Lung microvascular endothelial cell (primary cell): ENCODE measurements at regions not wholly inside any gene's neighbourhood (a gene's known extent, or its start where the extent isn't known, plus 50 kb on each side); places are given as distances from the start of the nearest gene placed in this dataset.
"Not testable (repeated sequence)": the region's sequence is repeated elsewhere in the genome, so short reads cannot be mapped to it uniquely, and the experiment has no call there.

Source experiments
- DNase-seq, 2 donors: peaks; one replicate each; pipeline versions ENCODE4 v3.0.0 to v3.0.0-alpha.2; 2010; ENCODE audit warnings: low read depth in 2 of 2

DNA sequence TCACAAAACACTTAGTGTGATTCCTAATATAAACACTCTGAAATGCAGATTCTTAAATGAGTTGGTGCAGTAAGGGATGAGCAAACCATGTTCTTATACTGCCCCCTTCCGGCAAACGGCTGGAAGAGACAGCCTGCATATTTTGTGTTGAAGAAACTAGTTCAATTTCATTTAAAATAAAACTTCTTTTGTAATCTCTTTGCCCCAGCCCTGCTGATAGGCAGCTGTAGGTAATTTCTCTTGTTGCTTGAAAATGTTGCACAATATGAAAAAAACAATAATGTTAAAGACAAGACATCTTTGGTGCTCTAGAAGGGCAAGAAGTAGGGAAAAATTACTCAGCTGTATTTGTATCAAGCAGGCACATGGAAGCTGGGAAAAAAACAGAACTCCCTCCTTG, 89.7 kb upstream of the CCNG1 start:
- DNase-seq, result peak; percentile 71 to 74

DNA sequence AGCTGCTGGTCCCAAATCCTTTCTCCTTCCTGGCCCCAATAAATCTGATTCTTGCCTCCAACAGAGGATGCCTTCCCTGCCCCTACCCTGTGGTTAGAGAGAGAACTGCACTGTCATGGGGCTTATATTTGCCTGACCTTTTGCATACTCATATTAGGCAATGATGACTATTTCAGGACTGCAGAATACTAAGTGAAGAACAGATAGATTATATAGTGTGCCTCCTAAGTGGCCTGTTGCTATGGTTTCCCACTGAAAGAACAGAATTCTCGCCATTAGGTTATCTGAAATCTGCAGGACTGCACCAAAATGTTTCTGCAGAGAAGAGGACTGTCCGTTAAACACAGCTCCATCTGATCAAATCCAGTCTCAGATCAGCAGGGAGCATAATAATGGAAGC, 87.3 kb upstream of the CCNG1 start:
- DNase-seq, result no peak

DNA sequence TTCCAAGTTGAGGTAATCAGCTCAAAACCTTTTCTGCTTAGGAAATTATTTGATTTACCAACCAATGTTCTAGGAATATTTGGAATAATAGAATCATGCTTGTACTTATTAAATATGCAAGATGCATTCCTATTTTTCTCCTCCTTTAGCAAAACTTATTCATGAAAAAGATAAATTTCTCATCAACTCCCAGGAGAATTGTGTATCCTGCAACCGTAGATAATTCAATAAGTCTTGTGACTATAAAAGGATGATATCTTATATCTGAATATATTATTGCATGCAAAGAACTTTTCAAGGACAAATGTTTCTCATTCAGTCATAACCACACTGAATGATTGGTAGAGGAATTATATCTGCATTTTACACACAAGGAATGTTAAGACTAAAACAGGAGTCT, 84.9 kb upstream of the CCNG1 start:
- no peak for DNase-seq

DNA sequence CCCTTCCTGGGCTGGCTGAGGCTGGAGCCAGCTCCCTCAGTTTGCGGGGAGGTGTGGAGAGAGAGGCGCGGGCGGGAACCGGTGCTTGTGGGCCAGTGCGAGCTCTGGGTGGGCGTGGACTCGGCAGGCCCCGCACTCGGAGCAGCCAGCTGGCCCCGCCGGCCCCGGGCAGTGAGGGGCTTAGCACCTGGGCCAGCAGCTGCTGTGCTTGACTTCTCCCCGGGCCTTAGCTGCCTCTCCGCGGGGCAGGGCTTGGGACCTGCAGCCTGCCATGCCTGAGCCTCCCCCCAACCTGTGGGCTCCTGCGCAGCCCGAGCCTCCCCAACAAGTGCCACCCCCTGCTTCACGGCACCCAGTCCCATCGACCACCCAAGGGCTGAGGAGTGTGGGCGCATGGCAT, 81.6 kb upstream of the CCNG1 start:
- not testable (repeated sequence) for DNase-seq

GRCh38 chr5:163357636-163358035, 79.8 kb upstream of the CCNG1 start:
- no peak for DNase-seq

GRCh38 chr5:163360656-163361055, 76.7 kb upstream of the CCNG1 start:
- no peak for DNase-seq

GRCh38 chr5:163361450-163361849, 75.9 kb upstream of the CCNG1 start:
- no peak for DNase-seq

DNA sequence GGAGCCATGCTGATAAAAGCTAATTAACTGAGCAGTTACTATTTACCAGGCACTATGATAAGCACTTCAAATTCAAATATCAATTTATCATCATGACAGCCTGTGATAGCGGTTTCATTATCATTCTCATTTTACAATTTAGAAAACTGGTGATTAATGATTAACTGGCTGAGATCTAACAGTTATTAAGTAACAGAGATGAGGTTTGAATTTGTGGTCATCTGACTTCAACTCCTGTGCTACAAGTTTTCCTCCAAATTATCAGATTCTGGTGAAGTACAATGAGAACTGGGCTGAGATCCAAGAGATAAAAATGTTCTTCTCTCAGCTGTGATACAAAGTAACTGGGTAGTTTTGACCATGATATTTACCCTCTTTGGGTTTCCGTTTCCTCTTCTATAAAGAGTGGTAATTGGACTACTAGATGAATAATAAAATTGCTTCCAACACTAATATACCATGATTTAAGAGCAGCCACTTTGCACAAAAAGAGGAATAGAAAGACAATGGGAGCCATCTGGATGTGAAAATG, 74.5 kb upstream of the CCNG1 start:
- DNase-seq, result no peak

- DNase-seq, result no peak
Measured at GRCh38 chr5:163363389-163363788, 74.0 kb upstream of the CCNG1 start.

DNA sequence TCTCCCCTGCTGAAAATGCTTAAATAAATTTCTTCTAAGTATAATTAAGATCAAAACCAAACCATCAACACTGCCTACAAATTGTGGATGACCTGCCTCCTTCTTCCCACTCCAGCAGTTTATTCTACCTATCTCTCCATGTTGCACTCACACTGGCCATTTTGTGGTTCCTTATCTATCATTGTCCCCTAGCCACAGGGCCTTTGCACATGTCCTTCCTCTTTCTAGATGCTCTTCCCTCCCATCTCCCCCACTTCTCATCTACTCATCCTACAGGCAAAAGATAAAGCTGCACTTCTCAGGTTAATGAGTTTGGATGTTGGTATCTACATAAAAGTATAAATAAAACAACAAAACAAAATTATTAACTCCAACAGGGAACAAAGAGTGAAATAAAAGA, 70.6 kb upstream of the CCNG1 start:
- DNase-seq, result no peak

DNA sequence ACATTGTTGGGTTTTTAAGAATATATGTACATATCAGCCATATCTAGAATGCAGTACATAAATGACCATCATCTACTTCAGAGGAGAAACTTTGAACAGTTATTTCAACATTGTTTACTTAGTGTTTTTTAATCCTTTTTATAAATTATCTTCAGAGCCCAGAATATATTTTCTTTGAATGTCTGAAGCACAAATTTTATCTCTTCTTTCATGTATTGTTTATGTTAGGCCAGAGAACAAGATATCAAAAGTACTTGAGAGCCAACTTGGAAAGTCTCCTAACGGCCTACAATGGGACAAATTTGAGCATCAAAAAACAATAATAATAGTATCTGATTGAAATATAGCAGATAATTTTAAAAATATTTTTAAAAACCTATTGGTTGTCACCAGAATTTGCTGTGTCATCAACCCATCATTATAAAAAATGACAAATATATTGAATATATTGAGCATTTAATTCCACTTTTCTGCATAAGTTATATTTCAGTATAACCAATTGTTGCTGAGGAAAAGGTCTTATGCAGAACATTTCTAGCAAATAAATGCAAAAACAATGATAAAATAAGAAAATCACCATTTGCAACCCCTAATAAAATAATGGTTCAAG, 67.5 kb upstream of the CCNG1 start:
- DNase-seq, result no peak

DNA sequence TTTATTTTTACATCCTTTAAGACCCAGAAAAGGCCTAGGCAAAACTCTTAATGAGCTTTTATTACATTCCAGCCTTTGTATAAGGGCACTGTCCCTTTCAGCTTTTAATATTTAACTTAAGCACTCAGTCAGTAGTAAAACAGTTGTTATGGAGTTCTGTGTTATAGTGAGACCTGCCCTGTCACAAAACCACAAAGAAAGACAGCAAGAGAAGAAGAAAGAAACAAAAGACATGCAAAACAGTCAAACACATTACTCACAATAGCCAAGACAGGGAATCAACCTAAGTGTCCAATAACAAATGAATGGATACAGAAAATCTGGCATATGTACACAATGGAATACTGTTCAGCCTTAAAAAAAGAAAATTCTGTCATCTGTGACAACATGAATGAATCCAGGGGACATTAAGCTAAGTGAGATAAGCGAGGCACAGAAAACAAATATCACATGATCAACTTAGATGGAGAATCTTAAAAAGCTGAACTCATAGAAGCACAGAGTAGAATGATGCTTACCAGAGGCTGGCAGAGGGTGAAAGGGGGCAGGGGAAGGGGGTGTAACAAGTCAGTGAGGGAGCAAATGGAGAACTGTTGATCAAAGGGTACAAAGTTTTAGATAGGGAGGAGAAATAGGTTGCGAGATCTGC, 63.8 kb upstream of the CCNG1 start:
- DNase-seq, result no peak

- DNase-seq, result no peak
Measured at GRCh38 chr5:163377982-163378381, 59.4 kb upstream of the CCNG1 start.

- peak in 1 of 2 donors; percentile 62 for DNase-seq
Measured at GRCh38 chr5:163379298-163380155, 57.9 kb upstream of the CCNG1 start.

DNA sequence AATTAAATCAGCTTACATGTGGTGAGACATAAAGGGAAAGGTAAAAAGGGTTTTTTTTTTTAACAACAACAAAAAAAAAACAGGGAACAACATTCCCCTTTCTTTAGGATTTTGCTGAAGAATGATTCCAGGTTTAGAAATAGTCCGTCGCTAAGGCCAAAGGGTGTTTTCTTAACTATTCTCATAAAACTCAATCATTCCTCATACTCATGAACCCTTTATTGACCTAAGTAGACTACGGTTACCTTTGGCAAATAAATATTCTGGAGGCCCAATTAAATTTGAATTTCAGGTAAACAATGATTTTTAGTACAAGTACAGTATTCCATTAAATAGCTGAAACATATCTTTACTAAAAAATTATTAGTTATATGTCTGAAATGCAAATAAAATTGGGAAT, 55.6 kb upstream of the CCNG1 start:
- no peak for DNase-seq

GRCh38 chr5:163383754-163384153, 53.6 kb upstream of the CCNG1 start:
- DNase-seq, result no peak

GRCh38 chr5:163384669-163385068, 52.7 kb upstream of the CCNG1 start:
- DNase-seq, result no peak

DNA sequence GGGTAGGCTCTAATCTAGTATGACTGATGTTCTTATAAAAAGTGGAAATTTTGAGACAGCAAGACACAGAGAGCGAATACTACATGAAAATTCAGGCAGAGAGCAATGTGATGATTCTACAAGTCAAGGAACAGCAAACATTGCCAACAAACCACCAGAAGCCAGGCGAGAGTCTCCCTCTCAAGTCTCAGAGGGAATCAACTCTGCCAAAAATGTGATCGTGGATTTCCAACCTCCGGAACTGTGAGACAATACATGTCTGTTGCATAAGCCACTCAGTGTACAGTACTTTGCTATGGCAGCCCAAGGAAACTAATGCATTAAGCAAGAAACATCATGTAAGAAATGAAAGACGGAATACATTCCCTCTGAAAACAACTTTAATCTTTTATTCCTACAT, 52.1 kb upstream of the CCNG1 start:
- DNase-seq, result no peak

GRCh38 chr5:163385824-163386223, 51.6 kb upstream of the CCNG1 start:
- DNase-seq, result no peak

DNA sequence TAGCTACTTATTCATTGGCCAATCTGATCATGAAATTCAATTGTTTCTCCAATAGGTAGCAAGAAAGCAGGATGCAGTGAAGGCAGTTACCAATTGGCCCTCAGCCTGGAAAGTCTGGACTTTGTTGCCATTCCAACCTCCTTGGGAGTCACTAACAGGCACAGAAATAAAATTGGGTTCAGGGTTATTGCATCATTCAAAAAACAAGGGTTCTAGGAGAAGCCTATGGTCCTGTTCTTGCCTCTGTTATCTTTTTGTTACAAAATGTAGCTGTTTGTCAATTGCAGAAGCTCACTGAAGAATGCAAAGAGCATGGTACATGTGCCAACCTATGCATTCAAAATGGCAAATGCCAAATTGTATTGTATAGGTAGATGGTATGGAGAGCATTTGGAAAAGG, 51.0 kb upstream of the CCNG1 start:
- DNase-seq, result no peak

DNA sequence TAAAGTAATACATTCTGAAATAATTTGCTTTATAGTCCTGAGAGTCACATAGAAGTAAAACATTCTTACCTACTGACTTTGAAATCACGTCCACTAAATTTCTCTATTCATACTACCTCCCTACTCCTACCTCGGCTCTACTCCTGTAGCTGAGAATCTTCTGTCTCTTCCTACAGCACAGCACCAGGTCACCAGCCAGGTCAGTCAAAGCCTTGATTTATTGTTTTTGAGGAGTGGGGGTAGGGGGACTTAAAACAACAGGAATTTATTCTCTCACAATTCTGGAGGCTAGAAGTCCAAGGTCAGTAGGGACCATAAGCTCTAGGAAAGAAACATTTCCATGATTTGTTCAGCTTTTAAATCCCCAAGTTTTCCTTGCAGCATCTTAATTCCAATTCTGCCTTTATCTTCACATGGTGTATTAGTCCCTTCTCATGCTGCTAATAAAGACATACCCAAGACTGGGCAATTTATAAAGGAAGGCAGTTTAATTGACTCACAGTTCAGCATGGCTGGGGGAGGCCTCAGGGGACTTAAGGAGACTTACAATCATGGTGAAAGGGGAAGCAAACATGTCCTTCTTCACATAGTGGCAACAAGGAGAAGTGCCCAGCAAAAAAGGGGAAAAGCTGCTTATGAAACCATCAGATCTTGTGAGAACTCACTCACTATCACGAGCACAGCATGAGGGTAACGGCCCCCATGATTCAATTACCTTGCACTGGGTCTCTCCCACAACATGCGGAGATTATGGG, 49.6 kb upstream of the CCNG1 start:
- no peak for DNase-seq
